Endothelial cell of umbilical vein (primary cell): ENCODE measurements at regions not wholly inside any gene's neighbourhood (a gene's known extent, or its start where the extent isn't known, plus 50 kb on each side); places are given as distances from the start of the nearest gene placed in this dataset.

Source experiments
- BruUV-seq: library from RNA; stranded (reverse); fragments of 400-500 nt; replicated peaks from 2 replicates; lab custom pipeline; 2021; lab: Mats Ljungman, UMichigan
- CTCF ChIA-PET: fragments of 300-600, 350-600 bp; sonication (Branson Sonifier 250); formaldehyde crosslinking; loops from one replicate; lab custom pipeline; 2021; ENCODE audit warnings: antibody characterized with exemption, inconsistent platforms; lab: Charles Lee
- POLR2A ChIA-PET: fragments of 300-600, 350-600 bp; sonication (Branson Sonifier 250); formaldehyde crosslinking; loops from one replicate; lab custom pipeline; 2021; ENCODE audit warnings: antibody characterized with exemption, inconsistent platforms; lab: Charles Lee
- DNase-seq: peaks from one replicate; pipeline ENCODE4 v3.0.0-alpha.2; 2011; ENCODE audit warnings: low read depth, low spot score
- FAIRE-seq: peaks from 2 replicates; lab custom pipeline; 2011; peaks lifted over from hg19 to GRCh38; lab: Jason Lieb, UNC
- H2AFZ ChIP-seq: 2 replicates; pipeline ENCODE4 v1.6.0; 2012; ENCODE audit warnings: low read depth, low read length, control low read depth, inconsistent platforms
- H3K27ac ChIP-seq: 2 replicates; pipeline ENCODE4 v1.5.1; 2011; ENCODE audit warnings: low read depth, mild to moderate bottlenecking, control low read depth, low read length, moderate library complexity; ENCODE audit not compliant: insufficient read depth
- H3K27me3 ChIP-seq, 2 experiments: 2 replicates each; pipeline versions ENCODE4 v1.6.0 to v1.6.1; 2011; ENCODE audit warnings: low read length in 2 of 2, mixed read lengths in 1 of 2; ENCODE audit not compliant: control insufficient read depth in 2 of 2, insufficient read depth in 2 of 2
- H3K36me3 ChIP-seq, 2 experiments: 2 replicates in 1 of 2; 3 replicates in 1 of 2; pipeline ENCODE4 v1.5.1; 2011; ENCODE audit warnings: low read length in 2 of 2, mild to moderate bottlenecking in 1 of 2, moderate library complexity in 1 of 2; ENCODE audit not compliant: control insufficient read depth in 2 of 2, insufficient read depth in 2 of 2; ENCODE audit errors: extremely low read depth in 1 of 2
- H3K4me1 ChIP-seq: 3 replicates; pipeline ENCODE4 v1.5.1; 2011; ENCODE audit warnings: mild to moderate bottlenecking, low read length; ENCODE audit not compliant: control insufficient read depth, insufficient read depth; ENCODE audit errors: extremely low read depth
- H3K4me2 ChIP-seq: 2 replicates; pipeline ENCODE4 v1.6.1; 2011; ENCODE audit warnings: low read length, control low read depth, mixed read lengths; ENCODE audit not compliant: insufficient read depth
- H3K4me3 ChIP-seq, 3 experiments: fragments of 200-600 bp in 1 of 3; sonication (generic), shearing (Covaris generic) in 1 of 3; replicated peaks in 1 of 3; 2 replicates each; pipeline ENCODE4 v1.5.1; 2011 to 2016; ENCODE audit warnings: control low read depth in 3 of 3, low read length in 3 of 3, mild to moderate bottlenecking in 2 of 3, inconsistent platforms in 1 of 3, low read depth in 1 of 3, moderate library complexity in 1 of 3; ENCODE audit not compliant: insufficient read depth in 1 of 3
- H3K79me2 ChIP-seq: 2 replicates; pipeline ENCODE4 v1.6.0; 2012; ENCODE audit warnings: low read length, inconsistent platforms; ENCODE audit not compliant: control insufficient read depth, insufficient read depth
- H3K9ac ChIP-seq: replicated peaks from 2 replicates; pipeline ENCODE3; 2011; ENCODE audit warnings: low read length, control low read depth; ENCODE audit not compliant: insufficient read depth; ENCODE audit errors: extremely low read depth
- H3K9me1 ChIP-seq: replicated peaks from 3 replicates; pipeline ENCODE4 v1.6.0; 2011; ENCODE audit warnings: mild to moderate bottlenecking, low read length; ENCODE audit not compliant: control insufficient read depth, insufficient read depth; ENCODE audit errors: extremely low read depth
- H3K9me3 ChIP-seq: replicated peaks from 2 replicates; pipeline ENCODE4 v1.5.1; 2012; ENCODE audit warnings: low read length, inconsistent platforms; ENCODE audit not compliant: control insufficient read depth, insufficient read depth
- H4K20me1 ChIP-seq: replicated peaks from 2 replicates; pipeline ENCODE3; 2011; ENCODE audit warnings: mild to moderate bottlenecking, low read length; ENCODE audit not compliant: control insufficient read depth, insufficient read depth; ENCODE audit errors: extremely low read depth
- EZH2 ChIP-seq: IDR thresholded peaks from 2 replicates; pipeline ENCODE4 v1.6.1; 2012; ENCODE audit warnings: borderline replicate concordance, low read depth, mild to moderate bottlenecking, moderate library complexity, low read length, inconsistent platforms; ENCODE audit not compliant: severe bottlenecking
- FOS ChIP-seq: IDR thresholded peaks from 2 replicates; pipeline ENCODE4 v1.6.1; 2011; ENCODE audit warnings: mild to moderate bottlenecking, low read length, moderate library complexity, borderline replicate concordance; ENCODE audit not compliant: insufficient read depth
- GATA2 ChIP-seq: IDR thresholded peaks from 2 replicates; pipeline ENCODE4 v1.7.0; 2011; ENCODE audit warnings: low read depth, mild to moderate bottlenecking, moderate library complexity, mixed read lengths, low read length; ENCODE audit not compliant: insufficient read length, insufficient read depth
- JUN ChIP-seq: IDR thresholded peaks from 2 replicates; pipeline ENCODE4 v1.6.1; 2011; ENCODE audit warnings: borderline replicate concordance, low read depth; ENCODE audit not compliant: insufficient read length, insufficient read depth
- MAX ChIP-seq: IDR thresholded peaks from 2 replicates; pipeline ENCODE4 v1.6.1; 2011; ENCODE audit not compliant: insufficient read depth, insufficient read length
- MYC ChIP-seq: IDR thresholded peaks from one replicate; pipeline ENCODE4 v1.6.1; 2011; ENCODE audit warnings: mild to moderate bottlenecking, low read depth, low read length
- POLR2A ChIP-seq: IDR thresholded peaks from 2 replicates; pipeline ENCODE4 v1.6.1; 2012; ENCODE audit warnings: low read depth, mild to moderate bottlenecking, control low read depth, low read length
- POLR2AphosphoS5 ChIP-seq: IDR thresholded peaks from 2 replicates; pipeline ENCODE4 v1.6.1; 2012; ENCODE audit warnings: low read depth, mild to moderate bottlenecking, control low read depth, low read length, moderate library complexity; ENCODE audit not compliant: insufficient read depth
- dilution Hi-C: fragments of 300-500 bp; cut with MboI; formaldehyde crosslinking; loops from one replicate; pipeline ENCODE4 v1.15.0; 2019; ENCODE audit warnings: low sequenced_read_pairs; ENCODE audit not compliant: extremely low pct_ligation_motif_present
- intact Hi-C: fragments of 100-400 bp; cut with micrococcal nuclease; formaldehyde crosslinking; loops from one replicate; pipeline ENCODE4 v1.10.0; 2022
- TF ChIP-seq, protein P1 (sequence below), 2 donors: IDR thresholded peaks; 1 replicate in 1 of 2; 2 replicates in 1 of 2; pipeline ENCODE4 v1.5.1; 2011; ENCODE audit warnings: low read length in 2 of 2, mild to moderate bottlenecking in 2 of 2, moderate library complexity in 2 of 2, control low read depth in 1 of 2, inconsistent platforms in 1 of 2, low read depth in 1 of 2; ENCODE audit not compliant: insufficient read depth in 1 of 2; ENCODE audit errors: extremely low read depth in 1 of 2

DNA sequence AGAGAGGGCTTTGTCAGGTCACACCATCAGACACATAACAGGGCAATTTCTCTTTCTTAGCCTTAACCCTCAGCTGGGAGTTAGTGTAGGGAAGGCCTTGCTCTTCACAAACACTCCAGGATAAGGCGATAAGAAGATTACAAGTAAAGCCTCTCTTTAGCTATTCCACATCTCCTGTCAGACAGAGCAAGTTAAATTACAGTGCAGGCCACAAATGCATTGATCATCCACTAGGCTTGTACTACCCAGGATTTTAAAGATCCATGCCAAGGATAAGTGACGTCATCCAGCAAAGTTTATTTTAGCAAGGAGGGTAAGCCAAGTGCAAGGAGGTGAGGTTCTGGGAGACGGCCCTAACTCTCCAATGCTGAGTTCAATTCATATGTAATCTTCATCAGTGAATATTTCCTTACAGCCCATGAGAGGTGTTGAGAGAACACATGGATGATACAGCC lies 890.6 kb upstream of the NR2F2 start:
- Histone ChIP-seq H3K36me3 (no peaks in the 10 kb centered on the region), H3K9me3 (no peaks in the 10 kb centered on the region), H3K4me2 (no peak overlapping the region), H3K79me2 (no peaks in the 10 kb centered on the region), H3K4me1 (no peaks in the 10 kb centered on the region), H3K9ac (no peak overlapping the region), H3K27ac (no peak overlapping the region), H3K27me3 (no peaks in the 10 kb centered on the region), H2AFZ (no peak overlapping the region), H4K20me1 (no peaks in the 10 kb centered on the region), H3K4me3 (no peak overlapping the region), H3K9me1 (no peaks in the 10 kb centered on the region)
- DNase-seq (no peak), FAIRE-seq (no peak)
- TF ChIP-seq GATA2 = no peak
- no peak for TF ChIP-seq JUN
- TF ChIP-seq EZH2 = no peak
- TF ChIP-seq FOS = no peak
- no peak for TF ChIP-seq MAX
- TF ChIP-seq POLR2A = no peak
- TF ChIP-seq, protein P1, sequence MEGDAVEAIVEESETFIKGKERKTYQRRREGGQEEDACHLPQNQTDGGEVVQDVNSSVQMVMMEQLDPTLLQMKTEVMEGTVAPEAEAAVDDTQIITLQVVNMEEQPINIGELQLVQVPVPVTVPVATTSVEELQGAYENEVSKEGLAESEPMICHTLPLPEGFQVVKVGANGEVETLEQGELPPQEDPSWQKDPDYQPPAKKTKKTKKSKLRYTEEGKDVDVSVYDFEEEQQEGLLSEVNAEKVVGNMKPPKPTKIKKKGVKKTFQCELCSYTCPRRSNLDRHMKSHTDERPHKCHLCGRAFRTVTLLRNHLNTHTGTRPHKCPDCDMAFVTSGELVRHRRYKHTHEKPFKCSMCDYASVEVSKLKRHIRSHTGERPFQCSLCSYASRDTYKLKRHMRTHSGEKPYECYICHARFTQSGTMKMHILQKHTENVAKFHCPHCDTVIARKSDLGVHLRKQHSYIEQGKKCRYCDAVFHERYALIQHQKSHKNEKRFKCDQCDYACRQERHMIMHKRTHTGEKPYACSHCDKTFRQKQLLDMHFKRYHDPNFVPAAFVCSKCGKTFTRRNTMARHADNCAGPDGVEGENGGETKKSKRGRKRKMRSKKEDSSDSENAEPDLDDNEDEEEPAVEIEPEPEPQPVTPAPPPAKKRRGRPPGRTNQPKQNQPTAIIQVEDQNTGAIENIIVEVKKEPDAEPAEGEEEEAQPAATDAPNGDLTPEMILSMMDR (IDR thresholded peaks at IDR 0.05; ENCODE audit: extremely low read depth in 1 of 2, insufficient read depth in 1 of 2, low read depth in 1 of 2, low read length in 2 of 2) = no peak
- TF ChIP-seq POLR2AphosphoS5 = no peak
- no peak for TF ChIP-seq MYC
- ChIA-PET CTCF (interaction anchor here (1.1 kb wide), 1 partner anchor 67 kb away, joined by 3 read pairs; no protein-coding TSS in a partner anchor), POLR2A (no interaction called here)
- dilution Hi-C loops = no loop called here
- no TSS peak for BruUV-seq
- intact Hi-C loops = loop anchor here (1.0 kb wide), 1 partner anchor 9 kb away; no protein-coding TSS in a partner anchor
